IMR-90 (cell line): ENCODE measurements at regions not wholly inside any gene's neighbourhood (a gene's known extent, or its start where the extent isn't known, plus 50 kb on each side); places are given as distances from the start of the nearest gene placed in this dataset.
"Not testable (repeated sequence)": the region's sequence is repeated elsewhere in the genome, so short reads cannot be mapped to it uniquely, and the experiment has no call there.

ENCODE experiments used
- ATAC-seq: fragments of 200-7000 bp; cut with Tn5 transposase; 2 replicates; pipeline ENCODE4 v1.9.1; 2020; ENCODE audit warnings: low read depth, mild to moderate bottlenecking, moderate library complexity
- BruUV-seq: library from RNA; stranded (reverse); fragments of 400-500 nt; replicated peaks from 2 replicates; lab custom pipeline; 2021; lab: Mats Ljungman, UMichigan
- CTCF ChIA-PET: fragments of 300-600 bp; formaldehyde crosslinking; extraction: SDS; loops from one replicate; lab custom pipeline; 2021; ENCODE audit warnings: antibody characterized with exemption; lab: Yijun Ruan, JAX
- POLR2A ChIA-PET: fragments of 300-600 bp; sonication (Branson Sonifier 250); formaldehyde crosslinking; loops from one replicate; lab custom pipeline; 2022; ENCODE audit warnings: antibody characterized with exemption; ENCODE audit not compliant: unreplicated experiment; lab: Charles Lee
- DNase-seq: peaks from one replicate; pipeline ENCODE4 v3.0.0; 2013
- H2AFZ ChIP-seq: replicated peaks from 2 replicates; pipeline ENCODE3; 2013; ENCODE audit warnings: low read length, mild to moderate bottlenecking; ENCODE audit not compliant: poor library complexity
- H2AK5ac ChIP-seq: 2 replicates; pipeline ENCODE4 v1.6.1; 2013; ENCODE audit warnings: low read depth, low read length, inconsistent platforms
- H2AK9ac ChIP-seq: replicated peaks from 2 replicates; pipeline ENCODE3; 2013; ENCODE audit warnings: mild to moderate bottlenecking, low read depth, low read length, moderate library complexity; ENCODE audit not compliant: poor library complexity
- H2BK120ac ChIP-seq: 2 replicates; pipeline ENCODE4 v1.6.1; 2013; ENCODE audit warnings: low read depth, low read length, inconsistent platforms
- H2BK15ac ChIP-seq: 3 replicates; pipeline ENCODE4 v1.6.1; 2013; ENCODE audit warnings: low read depth, low read length, inconsistent platforms
- H2BK20ac ChIP-seq: 2 replicates; pipeline ENCODE4 v1.6.1; 2013; ENCODE audit warnings: low read depth, mild to moderate bottlenecking, inconsistent platforms, low read length, moderate library complexity
- H2BK5ac ChIP-seq: 2 replicates; pipeline ENCODE4 v1.6.1; 2013; ENCODE audit warnings: mild to moderate bottlenecking, low read depth, low read length, inconsistent platforms; ENCODE audit not compliant: poor library complexity, severe bottlenecking
- H3K14ac ChIP-seq: replicated peaks from 2 replicates; pipeline ENCODE4 v1.6.1; 2013; ENCODE audit warnings: low read depth, low read length, inconsistent platforms
- H3K18ac ChIP-seq: 2 replicates; pipeline ENCODE4 v1.6.1; 2013; ENCODE audit warnings: low read depth, low read length, control low read depth
- H3K23ac ChIP-seq: 2 replicates; pipeline ENCODE4 v1.6.1; 2013; ENCODE audit warnings: low read depth, low read length, inconsistent platforms
- H3K27ac ChIP-seq: 2 replicates; pipeline ENCODE4 v1.5.1; 2013; ENCODE audit warnings: mild to moderate bottlenecking, control low read depth, low read length; ENCODE audit not compliant: insufficient read depth
- H3K27me3 ChIP-seq: 2 replicates; pipeline ENCODE4 v1.6.1; 2013; ENCODE audit warnings: low read length; ENCODE audit not compliant: control insufficient read depth, insufficient read depth
- H3K36me3 ChIP-seq: 2 replicates; pipeline ENCODE4 v1.6.1; 2013; ENCODE audit warnings: low read length, mixed read lengths; ENCODE audit not compliant: control insufficient read depth, insufficient read depth
- H3K4ac ChIP-seq: 2 replicates; pipeline ENCODE4 v1.6.1; 2013; ENCODE audit warnings: low read depth, low read length, inconsistent platforms
- H3K4me1 ChIP-seq: 2 replicates; pipeline ENCODE4 v1.6.1; 2013; ENCODE audit warnings: low read length, mixed read lengths; ENCODE audit not compliant: control insufficient read depth, insufficient read depth
- H3K4me2 ChIP-seq: 2 replicates; pipeline ENCODE4 v1.6.1; 2013; ENCODE audit warnings: low read depth, mild to moderate bottlenecking, control low read depth, low read length, moderate library complexity
- H3K4me3 ChIP-seq: 2 replicates; pipeline ENCODE4 v1.5.1; 2013; ENCODE audit warnings: low read depth, mild to moderate bottlenecking, control low read depth, low read length, moderate library complexity; ENCODE audit not compliant: insufficient read depth
- H3K56ac ChIP-seq: 2 replicates; pipeline ENCODE4 v1.6.1; 2013; ENCODE audit warnings: low read length, inconsistent platforms; ENCODE audit not compliant: insufficient read depth; ENCODE audit errors: extremely low read depth
- H3K79me1 ChIP-seq, 2 experiments: 2 replicates each; pipeline ENCODE4 v1.6.1; 2013; ENCODE audit warnings: low read length in 2 of 2, inconsistent platforms in 1 of 2, low read depth in 1 of 2
- H3K9ac ChIP-seq: 2 replicates; pipeline ENCODE4 v1.6.1; 2013; ENCODE audit warnings: low read depth, low read length, control low read depth
- H3K9me1 ChIP-seq: 2 replicates; pipeline ENCODE4 v1.6.1; 2013; ENCODE audit warnings: low read length, inconsistent platforms; ENCODE audit not compliant: insufficient read depth
- H3K9me3 ChIP-seq: 2 replicates; pipeline ENCODE4 v1.6.1; 2013; ENCODE audit warnings: low read length; ENCODE audit not compliant: control insufficient read depth, insufficient read depth
- H4K20me1 ChIP-seq: 2 replicates; pipeline ENCODE4 v1.6.1; 2013; ENCODE audit warnings: low read length, inconsistent platforms; ENCODE audit not compliant: insufficient read depth
- H4K5ac ChIP-seq: 2 replicates; pipeline ENCODE4 v1.6.1; 2013; ENCODE audit warnings: mild to moderate bottlenecking, low read depth, low read length, control low read depth
- H4K8ac ChIP-seq, 2 experiments: 2 replicates each; pipeline ENCODE4 v1.6.1; 2013; ENCODE audit warnings: low read depth in 2 of 2, low read length in 2 of 2, control low read depth in 1 of 2, inconsistent platforms in 1 of 2
- H4K91ac ChIP-seq: 2 replicates; pipeline ENCODE4 v1.6.1; 2013; ENCODE audit warnings: low read depth, low read length, inconsistent platforms; ENCODE audit not compliant: insufficient read depth
- WGBS, 2 experiments: methylation state at CpG; one replicate each; pipeline versions ENCODE4 v1.1.5 to v1.1.7; 2013; ENCODE audit warnings: missing lambda C conversion rate in 2 of 2; ENCODE audit not compliant: insufficient read length in 1 of 2; ENCODE audit errors: extremely low coverage in 2 of 2; 5-methylcytosine and 5-hydroxymethylcytosine counted together
- dilution Hi-C: fragments of 300-500 bp; cut with HindIII; formaldehyde crosslinking; loops from one replicate; pipeline ENCODE4 v1.14.3; 2018; ENCODE audit warnings: low sequenced_read_pairs; ENCODE audit not compliant: unreplicated experiment
- in situ Hi-C: fragments of 300-500 bp; cut with MboI; formaldehyde crosslinking; loops from 3 replicates; pipeline ENCODE4 v1.14.3; 2019; ENCODE audit warnings: low sequenced_read_pairs, inconsistent platforms, mixed read lengths
- intact Hi-C: fragments of 100-400 bp; cut with micrococcal nuclease; formaldehyde crosslinking; loops from 2 replicates; pipeline ENCODE4 v1.10.0; 2022

DNA sequence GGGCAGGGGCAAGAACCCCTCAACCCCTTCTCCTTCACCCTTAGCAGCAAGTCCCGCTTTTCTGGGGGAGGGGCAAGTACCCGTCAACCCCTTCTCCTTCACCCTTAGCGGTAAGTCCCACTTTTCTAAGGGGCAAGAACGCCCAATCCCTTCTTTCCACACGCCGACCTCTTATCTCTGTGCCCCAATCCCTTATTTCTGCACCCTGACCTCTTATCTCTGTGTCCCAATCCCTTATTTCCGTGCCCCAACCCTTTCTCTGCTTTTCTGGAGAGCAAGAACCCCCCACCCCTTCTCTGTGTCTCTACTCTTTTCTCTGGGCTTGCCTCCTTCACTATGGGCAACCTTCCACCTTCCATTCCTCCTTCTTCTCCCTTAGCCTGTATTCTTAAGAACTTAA is 225.0 kb upstream of the DUSP10 start:
- H3K9ac ChIP-seq, BruUV-seq, POLR2A ChIA-PET, H4K5ac ChIP-seq, H4K91ac ChIP-seq, in situ Hi-C loops, CTCF ChIA-PET, H4K20me1 ChIP-seq, H2AFZ ChIP-seq, dilution Hi-C loops, H3K4me3 ChIP-seq, H3K4me2 ChIP-seq, H3K27ac ChIP-seq, H2BK15ac ChIP-seq, H3K4ac ChIP-seq, H3K23ac ChIP-seq, H3K18ac ChIP-seq, H2BK120ac ChIP-seq, H2BK5ac ChIP-seq, H4K8ac ChIP-seq, H2BK20ac ChIP-seq, H2AK9ac ChIP-seq, H3K79me1 ChIP-seq, H3K56ac ChIP-seq, H3K4me1 ChIP-seq, intact Hi-C loops, ATAC-seq, H3K36me3 ChIP-seq, H3K9me1 ChIP-seq, H3K27me3 ChIP-seq, H2AK5ac ChIP-seq, DNase-seq, H3K14ac ChIP-seq, H3K9me3 ChIP-seq: not testable (repeated sequence)
- WGBS, 2 experiments, result 100% methylated on average over 2 of the region's 7 CpGs; no CpG with 5 or more reads in 1 of the 2 experiments

DNA sequence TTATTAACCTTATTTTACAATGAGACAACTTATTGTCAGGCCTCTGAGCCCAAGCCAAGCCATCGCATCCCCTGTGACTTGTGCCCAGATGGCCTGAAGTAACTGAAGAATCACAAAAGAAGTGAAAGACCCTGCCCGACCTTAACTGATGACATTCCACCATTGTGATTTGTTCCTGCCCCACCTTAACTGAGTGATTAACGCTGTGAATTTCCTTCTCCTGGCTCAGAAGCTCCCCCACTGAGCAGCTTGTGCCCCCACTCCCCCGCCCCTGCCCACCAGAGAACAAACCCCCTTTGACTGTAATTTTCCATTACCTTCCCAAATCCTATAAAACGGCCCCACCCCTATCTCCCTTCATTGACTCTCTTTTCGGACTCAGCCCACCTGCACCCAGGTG is 224.0 kb upstream of the DUSP10 start:
- H2AFZ ChIP-seq, H3K9me3 ChIP-seq, H2BK120ac ChIP-seq, H3K23ac ChIP-seq, H3K27me3 ChIP-seq, H2BK5ac ChIP-seq, dilution Hi-C loops, POLR2A ChIA-PET, BruUV-seq, H3K14ac ChIP-seq, H4K5ac ChIP-seq, H3K9ac ChIP-seq, intact Hi-C loops, H2AK5ac ChIP-seq, H4K91ac ChIP-seq, H3K4me2 ChIP-seq, H3K56ac ChIP-seq, H2BK15ac ChIP-seq, H2BK20ac ChIP-seq, CTCF ChIA-PET, H3K4me3 ChIP-seq, H3K79me1 ChIP-seq, H3K9me1 ChIP-seq, ATAC-seq, in situ Hi-C loops, H4K8ac ChIP-seq, H3K36me3 ChIP-seq, H4K20me1 ChIP-seq, H3K18ac ChIP-seq, DNase-seq, H3K27ac ChIP-seq, H3K4me1 ChIP-seq, H3K4ac ChIP-seq, H2AK9ac ChIP-seq: not testable (repeated sequence)
- WGBS, 2 experiments, result 93% methylated on average over 3 of the region's 6 CpGs; no CpG with 5 or more reads in 1 of the 2 experiments
